ENCODE measurements at regions not wholly inside any gene's neighbourhood (a gene's known extent, or its start where the extent isn't known, plus 50 kb on each side); places are given as distances from the start of the nearest gene placed in this dataset.

DNA sequence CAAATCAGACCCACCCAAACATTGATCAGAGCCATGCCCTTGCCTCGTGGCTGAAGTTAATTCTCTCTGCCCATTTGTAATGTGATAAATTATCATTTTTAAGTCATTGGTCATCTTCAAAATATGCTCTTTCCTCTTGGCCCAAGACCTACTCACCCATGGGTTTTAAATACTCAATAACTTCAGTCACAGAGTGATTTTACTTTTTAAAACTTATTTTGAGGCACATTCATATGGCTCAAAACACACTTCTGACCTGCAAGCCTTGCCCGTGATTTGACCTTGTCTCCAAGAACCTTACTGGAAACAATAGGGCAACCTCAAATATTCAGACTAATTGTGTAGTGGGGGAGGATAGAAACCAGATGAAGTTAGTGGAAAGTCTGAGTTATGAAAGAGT lies 176.2 kb upstream of the LNX1 start:
- no peak for DNase-seq

DNA sequence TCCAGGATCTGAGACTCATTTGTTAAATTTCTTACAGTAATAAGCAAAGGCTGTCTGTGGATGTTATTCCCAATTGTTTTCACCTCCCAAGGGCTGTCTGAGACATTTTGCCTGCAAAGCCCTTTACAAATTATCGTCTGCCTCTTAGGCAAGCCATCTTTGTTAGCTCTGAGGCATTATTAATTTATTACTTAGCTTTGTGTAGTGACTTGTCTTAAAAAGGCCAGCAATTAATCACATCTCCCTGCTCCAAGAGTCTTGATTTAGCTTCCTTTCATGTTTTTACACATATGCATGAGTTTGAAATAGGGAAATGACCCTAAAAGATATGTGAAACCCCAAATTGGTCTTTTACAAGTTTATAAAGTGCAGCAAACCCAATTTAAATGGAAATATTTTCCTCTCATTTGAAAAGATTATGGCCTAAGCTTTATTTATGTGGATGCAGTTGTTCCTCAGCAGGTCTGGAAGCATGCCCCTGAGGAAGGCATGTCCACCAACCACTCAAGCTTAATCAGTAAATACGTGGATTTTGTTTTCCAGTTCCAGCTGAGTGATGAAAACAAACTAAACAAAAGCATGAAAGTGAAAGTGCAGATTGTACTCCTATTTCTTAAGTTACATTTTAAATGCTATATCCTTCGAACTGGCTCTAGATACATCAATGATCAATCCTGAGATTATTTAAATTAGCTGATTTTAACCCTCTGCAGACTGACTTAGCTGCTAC lies 173.6 kb upstream of the LNX1 start:
- DNase-seq: no peak

DNA sequence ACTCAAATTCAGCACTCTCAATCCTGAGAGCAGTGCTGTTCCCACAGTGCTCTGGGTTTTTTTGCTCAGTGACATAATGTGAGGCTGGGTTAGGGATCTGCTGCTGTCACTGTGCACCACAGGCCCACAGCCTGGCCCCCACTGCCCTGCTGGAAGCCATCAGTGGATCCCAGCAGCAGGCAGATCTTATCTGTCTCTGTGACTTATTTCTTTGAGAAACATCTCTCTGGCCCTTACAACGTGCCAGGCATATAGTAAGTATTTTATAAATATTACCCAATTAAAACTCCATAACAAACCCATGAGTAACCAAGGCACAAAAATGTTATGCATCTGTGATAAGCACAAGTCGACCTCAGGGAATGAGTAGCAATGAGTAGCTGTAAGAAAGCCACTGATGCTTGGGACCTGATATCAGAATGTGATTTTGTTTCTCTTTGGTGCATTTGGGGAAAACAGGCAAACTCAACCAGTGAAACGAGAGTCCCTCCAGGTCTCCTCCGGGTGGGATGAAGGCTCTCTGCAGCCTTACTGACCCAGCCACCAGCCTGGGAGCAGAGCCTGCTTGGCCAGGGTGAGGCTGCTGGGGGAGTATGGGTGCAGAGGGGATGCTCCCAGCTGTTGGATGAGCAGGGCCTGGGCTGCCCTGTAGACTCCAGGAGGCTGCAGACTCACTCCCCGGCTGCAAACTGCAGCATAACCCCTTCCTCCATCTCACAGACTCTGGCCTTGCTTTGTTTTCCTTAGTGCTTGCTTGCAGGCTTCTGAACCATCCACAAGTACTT lies 172.7 kb upstream of the LNX1 start:
- no peak for DNase-seq

DNA sequence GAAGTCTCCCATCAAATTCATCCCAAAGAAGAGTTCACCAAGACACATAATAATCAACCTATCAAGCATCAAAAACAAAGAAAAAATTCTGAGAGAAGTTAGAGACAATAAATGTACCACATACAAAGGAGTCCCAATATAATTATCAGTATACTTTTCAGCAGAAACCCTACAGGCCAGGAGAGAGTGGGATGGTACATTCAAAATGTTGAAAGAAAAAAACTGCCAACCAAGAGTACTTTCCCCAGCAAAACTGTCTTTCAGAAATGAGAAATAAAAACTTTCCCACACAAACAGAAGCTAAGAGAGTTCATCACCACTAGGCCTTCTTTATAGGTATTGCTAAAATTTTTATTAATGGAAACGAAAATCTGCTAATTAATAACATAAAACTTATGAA lies 164.4 kb upstream of the LNX1 start:
- no peak for DNase-seq

DNA sequence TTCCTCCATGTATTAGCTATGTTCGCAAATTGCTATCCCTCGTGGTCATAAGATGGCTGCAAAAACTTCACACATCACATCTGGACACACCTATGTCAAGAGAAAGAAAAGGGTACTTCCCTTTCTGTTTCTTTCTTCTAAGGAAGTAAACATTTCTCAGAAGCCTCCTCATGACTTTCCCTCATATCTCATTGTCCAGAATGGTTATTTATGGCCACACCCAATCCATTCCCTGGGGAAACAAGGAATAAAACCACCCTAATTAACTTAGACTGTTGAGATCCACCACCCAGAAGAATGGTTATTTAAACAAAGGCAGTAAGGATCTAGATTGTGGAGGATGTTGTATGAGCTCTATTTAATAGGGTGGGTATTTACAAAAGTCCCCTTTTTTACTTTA lies 160.8 kb upstream of the LNX1 start:
- no peak for DNase-seq

DNA sequence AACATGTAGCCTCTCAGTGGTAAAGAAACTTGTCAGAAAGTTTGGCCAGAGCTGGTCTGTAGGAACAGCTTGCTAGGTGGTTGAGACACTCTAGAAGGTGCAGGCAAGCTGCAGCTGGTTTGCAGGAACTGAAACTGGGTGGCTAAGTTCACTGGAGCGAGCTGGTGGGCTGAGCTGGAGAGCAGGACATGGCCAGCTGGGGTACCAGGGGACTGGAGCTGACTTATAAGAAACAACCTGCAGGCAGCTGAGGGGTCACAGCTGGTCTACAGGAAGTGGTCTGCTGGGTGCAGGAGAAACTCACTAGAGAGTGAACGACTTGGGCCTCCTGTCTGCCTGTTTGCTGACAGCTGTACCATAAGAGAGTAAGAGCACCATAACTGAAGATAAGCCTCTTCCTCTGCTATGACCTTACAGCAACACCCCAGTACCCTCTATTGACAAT lies 157.1 kb upstream of the LNX1 start:
- DNase-seq: no peak

DNA sequence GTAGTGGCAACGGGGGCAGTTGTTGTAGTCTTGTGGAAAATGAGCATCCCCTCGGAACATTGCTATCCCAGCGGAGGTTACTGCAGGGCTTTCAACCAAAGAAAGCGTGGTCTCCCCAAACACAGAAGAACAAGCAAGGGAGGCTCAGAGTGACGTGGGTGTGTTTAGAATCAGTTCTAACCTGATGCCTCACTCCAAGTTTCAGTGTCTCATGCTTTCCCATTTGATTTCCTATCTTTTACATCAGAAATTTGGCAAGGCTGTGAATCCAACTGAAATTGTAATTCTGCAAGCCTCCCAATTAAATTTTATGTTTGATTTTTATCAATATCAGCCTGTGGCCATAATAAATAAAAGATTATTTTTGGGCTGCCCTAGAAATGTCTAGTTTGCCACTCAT lies 156.1 kb upstream of the LNX1 start:
- no peak for DNase-seq

DNA sequence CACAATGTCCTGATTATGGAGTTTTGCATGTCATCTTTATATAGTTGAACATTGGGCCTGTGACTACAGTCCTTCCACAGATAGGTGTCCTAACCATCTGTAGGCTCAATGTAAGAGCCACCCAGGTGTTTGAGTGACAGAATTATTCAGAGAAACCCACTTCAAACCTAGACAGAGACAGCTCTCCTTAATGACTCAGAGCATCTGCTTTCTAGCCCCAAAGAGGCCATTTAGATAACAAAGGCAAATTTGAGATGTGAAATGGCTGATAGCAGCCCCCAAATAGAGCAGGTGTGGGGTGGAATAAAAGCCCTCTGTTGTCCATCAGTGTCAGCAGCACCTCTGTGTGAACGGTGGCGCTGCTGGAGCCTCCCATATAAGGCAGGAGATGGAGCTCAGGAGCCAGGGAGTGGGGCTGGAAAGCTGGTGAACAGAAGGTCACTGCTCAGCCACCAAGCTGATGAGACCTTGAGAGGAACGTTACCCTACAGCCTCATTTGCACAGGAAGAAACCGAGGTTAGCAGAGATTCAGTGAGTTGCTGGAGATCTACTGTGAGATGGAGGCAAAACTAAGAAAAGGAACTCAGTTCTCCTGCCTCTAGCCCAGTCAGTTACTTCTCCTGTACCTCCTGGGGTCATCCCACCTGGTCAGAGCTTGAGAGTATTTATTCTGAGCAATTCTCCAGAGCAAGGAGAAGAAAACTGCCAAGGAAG lies 153.3 kb upstream of the LNX1 start:
- DNase-seq: no peak

DNA sequence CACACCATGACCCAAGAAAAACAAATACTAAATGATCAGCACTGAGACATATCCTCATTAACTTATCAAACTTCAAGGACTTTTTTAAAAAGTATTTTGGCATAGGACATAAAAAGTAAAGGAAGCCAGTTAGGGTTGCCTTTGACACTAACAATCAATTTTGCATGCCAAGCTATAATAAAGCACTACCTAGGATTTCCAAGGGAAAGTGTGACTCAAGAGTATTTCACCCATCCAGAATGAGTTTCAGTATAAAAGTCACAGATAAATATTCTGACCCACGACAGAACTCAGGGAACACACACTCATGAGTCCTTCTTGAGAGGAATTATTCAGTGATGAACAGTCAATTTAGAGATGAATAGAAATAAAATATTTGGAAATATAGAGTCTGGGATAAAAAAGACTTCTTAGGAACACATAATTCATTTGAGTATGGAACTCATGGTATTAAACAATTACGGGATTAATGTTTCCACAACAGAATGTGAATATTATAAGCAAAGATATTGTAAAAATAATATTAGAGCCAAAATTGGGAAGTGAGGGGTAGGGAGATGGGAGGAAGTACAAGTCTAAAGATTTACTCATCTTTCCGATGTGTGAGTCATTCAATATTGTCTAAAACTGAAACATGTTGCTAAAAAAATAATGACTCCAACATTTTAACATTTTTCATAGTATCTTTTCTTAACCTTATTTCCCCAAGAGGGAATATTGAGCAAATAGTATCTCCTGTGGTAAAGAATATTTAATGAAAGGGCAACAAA lies 143.5 kb upstream of the LNX1 start:
- no peak for DNase-seq

DNA sequence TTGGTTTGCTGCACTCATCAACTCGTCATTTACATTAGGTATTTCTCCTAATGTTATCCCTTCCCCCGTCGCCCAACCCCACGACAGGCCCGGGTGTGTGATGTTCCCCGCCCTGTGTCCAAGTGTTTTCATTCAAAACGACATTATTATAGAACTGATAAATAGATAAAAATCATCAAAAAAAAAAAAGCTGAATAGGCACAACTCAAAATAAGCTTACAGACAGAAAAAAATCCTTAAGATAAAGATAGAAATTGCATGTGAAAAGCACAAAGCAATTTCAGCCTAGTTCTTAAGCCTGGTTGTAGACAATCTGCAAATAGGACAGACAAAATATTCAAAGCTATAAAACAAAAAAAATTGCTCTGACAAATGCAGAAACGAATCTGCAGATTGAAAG lies 142.9 kb upstream of the LNX1 start:
- no peak for DNase-seq

DNA sequence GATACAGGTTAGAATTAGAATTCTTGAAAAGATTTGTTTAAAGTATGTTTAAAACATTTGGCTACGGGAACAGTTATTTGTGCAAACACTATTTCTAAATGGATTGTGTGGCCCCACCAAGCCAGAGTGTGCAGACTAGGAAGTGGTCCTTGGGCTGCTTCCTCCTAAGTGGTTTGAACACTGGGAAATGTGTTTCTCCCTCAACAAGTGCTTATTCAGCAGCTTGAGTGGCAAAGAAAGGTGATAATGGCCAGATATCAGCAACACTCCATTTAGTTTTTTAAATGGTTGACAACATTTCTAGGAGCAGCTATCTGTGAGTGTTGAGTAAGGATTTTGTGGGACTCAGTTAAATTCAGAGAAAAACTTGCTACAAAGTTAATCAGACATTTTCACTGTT lies 141.4 kb upstream of the LNX1 start:
- no peak for DNase-seq

DNA sequence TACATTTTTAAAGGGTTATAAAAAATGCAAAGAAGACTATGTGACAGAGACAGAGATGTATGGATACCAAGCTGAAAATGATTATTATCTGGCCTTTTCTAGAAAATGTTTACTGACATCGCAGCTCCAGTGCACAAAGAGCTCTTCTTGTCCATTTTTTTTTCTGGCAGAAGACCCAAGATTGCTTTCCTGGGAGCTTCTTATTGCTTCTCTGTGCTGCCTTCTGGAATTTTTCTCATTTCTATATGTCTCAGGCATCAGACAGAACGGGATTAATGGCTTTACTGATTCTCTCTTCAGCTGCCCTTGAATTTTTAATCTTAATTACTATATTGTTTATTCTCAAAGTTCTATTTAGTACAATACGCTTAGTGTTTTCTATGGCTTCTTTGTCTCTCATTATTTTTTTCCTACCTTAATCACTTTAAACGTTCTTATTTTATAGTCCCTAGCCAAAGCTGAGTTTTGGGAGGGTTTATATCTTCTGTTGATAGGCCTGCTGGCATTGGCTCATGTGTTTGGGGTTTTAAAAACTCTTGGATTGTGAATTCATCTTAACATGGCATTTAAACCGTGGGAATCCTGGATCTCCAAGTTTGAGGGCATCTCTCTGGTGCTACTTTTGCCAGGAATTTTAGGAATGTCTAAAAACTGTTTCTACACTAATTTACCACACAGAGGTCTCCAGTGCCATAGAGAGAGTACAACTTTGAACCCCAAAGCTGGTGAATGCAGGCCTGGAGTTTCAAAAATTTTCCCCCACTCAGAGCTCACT lies 138.9 kb upstream of the LNX1 start:
- DNase-seq: no peak

DNA sequence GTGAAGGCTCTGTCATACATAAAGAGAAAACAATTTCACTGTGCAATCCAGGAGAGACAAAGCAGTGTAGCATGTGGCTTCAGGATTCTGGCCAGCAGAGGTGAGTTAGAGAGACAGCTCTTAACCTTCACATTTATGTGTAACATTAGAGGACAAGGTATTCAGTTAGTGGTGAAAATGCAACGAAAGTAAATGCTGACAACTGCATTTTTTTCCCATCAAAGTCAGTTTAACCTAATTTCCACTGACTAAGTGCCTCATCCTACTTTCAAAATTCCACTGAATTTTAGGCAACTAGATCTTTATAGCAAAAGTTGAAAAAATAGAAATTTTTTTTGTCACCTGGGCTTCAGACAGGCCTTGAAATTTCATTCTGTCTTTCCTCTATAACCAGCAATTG lies 130.8 kb upstream of the LNX1 start:
- no peak for DNase-seq

DNA sequence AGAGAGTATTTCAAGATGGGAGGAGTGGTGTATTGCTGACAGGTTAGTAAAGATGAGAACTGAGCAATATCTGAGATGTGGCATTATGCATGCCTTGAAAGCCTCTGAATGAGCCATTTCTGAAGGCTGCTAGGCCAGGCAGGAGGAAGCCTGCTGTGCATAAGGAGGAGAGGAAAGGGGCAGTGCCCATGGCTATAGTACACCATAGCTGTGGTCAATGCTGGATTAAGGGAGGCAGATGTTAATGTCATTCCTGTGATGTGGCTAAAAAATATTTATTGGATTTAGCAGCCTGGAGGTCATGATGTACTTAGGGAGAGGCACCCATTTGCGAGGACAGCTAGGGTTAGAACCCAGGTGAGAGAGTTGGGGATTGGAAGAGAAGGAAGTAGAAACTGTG lies 130.0 kb upstream of the LNX1 start:
- DNase-seq: no peak

DNA sequence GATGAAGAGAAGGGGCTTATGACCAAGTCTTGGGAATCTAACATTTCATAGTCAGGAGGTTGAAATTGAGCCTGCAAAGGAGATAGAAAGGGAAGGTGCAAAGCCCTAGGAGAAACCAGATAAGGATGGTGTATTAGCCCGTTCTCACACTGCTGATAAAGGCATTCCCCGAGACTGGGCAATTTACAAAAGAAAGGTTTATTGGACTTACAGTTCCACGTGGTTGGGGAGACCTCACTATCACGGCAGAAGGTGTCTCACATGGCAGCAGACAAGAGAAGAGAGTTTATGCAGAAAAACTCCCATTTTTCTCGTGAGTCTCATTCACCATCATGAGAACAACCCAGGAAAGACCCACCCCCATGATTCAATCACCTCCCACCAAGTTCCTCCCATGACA lies 129.5 kb upstream of the LNX1 start:
- DNase-seq: no peak

DNA sequence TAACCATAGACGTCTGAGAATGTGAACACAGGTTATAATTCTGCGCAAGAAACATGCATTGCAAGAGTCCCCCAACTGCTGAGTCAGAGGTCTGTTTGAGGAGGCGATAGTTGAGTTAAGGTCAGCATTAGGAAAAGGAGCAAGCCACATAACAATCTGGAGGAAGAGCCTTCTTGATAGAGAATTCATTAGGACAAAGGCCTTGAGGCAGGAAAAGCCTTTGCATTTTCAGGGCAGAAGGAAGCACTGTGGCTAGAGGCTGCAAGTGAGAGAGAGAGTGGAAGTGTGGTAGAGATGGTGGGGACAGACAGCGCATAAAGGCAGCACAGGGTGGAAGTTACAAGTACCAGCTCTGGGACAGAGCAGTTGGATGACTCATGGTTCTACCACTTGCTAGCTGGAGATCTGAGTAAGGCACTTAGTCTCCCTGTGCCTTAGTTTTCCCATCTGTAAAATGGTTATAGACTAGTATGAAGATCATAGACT lies 125.8 kb upstream of the LNX1 start:
- no peak for DNase-seq

DNA sequence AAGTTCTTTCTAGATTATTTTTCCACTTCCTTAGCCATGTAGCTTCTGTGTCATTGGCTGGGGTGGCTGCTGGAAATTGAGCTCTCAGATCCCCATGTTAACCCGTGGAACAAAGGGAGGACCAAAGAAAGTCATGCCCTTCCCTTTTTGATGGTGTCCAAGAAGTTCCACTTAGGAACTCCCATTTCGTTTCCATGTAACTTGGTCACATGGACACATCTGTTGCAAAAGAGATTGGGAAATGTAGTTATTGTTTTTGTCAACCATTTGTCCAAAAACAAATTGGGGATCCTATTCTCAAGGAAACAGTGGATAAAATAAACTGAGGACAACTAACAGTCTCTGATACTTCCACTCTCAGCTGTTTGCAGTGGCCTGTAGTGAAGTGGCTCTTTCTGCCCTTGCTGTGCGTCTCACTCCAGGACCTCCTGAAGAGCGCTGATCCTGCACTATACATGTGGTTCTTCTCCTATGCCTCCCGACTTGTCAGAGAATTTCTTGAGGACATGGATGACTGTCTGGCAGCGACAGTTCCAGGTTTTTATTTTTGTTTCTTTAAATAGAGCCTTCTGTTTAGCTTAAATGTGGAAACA lies 125.3 kb upstream of the LNX1 start:
- DNase-seq: no peak

DNA sequence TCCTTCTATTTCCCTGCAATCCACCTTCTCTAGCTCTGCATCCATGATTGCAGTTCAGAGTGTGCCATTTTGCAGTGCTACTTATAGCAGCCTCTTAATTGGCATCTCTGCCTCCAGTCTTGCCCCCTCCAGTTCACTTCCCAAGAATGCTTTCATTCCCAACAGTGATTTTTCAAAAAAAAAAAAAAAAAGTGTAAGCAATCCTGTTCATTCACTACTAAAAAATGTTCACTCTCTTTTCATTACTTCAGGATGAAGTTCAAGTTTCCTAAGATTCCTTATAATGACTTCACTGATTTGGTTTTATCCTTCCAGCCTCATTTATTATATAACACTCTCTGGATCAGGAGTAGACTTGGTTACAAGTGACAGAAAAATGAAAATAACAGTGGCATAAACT lies 124.7 kb upstream of the LNX1 start:
- DNase-seq: no peak

DNA sequence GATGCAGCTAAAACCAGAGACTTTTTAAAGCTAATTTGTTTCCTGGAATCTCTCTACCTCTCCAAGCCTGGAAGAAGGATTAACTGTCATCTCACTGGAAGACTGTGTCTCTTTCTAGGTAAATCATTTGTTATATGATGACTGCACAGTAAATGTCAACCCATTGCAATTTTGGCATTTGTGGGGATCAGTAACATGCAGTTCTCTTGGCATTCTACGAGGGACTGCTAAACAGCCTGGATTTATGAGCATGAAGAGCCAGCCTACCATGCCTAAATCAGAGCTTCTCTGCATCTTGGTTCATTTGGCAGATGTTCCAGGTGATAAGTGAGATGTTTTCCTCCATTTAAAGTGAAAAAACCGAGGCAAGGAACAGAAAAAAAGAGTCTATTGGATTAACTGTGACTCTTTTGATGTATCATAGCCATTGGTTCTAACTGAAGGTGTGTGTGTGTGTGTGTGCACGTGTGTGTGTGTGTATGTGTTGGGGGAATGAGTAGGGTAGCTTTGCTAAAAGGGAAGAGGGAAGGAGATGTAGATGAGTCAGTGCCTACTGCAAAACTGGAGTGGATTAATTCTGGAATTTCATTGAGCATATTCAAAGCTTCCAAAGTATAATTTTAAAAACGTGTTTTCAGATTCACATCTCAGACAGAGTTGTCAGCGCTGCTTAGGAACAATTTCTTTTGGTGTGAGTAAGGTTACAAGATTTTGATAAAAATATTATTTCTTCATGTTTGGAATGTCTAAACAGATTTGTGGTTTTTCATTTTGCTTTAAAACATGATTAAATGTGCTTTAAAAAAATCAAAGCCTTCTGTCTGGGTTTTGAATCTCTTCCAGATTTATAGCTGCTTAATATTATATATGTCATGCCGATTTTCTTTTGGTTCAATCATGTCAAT lies 123.2 kb upstream of the LNX1 start:
- no peak for DNase-seq

DNA sequence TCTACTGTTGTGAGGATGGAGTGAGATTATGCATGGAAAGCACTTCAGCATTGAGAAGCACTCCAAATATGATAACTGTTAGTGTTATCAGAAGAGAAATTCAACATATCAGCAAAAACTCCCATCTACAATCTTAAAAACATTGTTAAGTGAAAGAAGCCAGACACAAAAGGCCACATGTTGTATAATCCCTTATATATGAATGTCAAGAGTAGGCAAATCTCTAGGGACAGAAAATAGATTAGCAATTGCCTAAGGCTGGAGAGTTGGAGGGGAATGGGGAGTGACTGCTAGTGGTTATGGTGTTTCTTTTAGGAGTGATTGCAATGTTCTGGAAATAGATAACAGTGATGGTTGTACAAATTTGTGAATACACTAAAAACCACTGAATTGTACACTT lies 122.5 kb upstream of the LNX1 start:
- no peak for DNase-seq

DNA sequence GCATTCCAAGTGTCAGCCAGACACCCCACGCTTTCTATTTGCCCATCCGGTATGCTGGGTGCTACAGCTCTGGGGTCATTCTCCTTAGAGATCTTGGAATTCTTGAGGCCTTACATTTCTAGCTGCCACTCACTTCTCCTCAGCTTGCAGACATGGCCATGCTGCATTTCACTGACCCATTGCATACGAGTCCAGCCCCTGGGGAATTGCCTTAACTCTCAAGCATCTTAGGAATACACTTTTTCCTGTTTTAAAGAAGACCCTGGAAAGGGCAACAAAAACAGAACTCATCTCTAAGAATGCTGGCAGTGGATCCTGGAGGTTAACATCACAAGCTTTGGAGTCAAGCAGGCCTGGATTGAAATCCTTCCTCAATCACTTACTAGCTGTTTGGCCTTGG lies 122.0 kb upstream of the LNX1 start:
- no peak for DNase-seq

All from T-helper 2 cell (primary cell).